Upper lobe of left lung (tissue), 4 donors: ENCODE measurements at regions not wholly inside any gene's neighbourhood (a gene's known extent, or its start where the extent isn't known, plus 50 kb on each side); places are given as distances from the start of the nearest gene placed in this dataset.
"Not testable (repeated sequence)": the region's sequence is repeated elsewhere in the genome, so short reads cannot be mapped to it uniquely, and the experiment has no call there.

Source experiments
- POLR2A ChIP-seq, 4 donors: fragments of 450-650 bp; IDR thresholded peaks; one replicate each; pipeline ENCODE4 v1.5.1; 2016 to 2017; ENCODE audit warnings: antibody characterized with exemption in 4 of 4, mild to moderate bottlenecking in 2 of 4
- TF ChIP-seq, protein P1 (sequence below), 6 experiments: fragments of 450-650 bp in 4 of 6; fragments of 200-600 bp in 2 of 6; sonication (generic) in 2 of 6; IDR thresholded peaks; one replicate each; pipeline ENCODE4 v1.5.1; 2016 to 2019; ENCODE audit warnings: antibody characterized with exemption in 6 of 6

- TF ChIP-seq, protein P1, sequence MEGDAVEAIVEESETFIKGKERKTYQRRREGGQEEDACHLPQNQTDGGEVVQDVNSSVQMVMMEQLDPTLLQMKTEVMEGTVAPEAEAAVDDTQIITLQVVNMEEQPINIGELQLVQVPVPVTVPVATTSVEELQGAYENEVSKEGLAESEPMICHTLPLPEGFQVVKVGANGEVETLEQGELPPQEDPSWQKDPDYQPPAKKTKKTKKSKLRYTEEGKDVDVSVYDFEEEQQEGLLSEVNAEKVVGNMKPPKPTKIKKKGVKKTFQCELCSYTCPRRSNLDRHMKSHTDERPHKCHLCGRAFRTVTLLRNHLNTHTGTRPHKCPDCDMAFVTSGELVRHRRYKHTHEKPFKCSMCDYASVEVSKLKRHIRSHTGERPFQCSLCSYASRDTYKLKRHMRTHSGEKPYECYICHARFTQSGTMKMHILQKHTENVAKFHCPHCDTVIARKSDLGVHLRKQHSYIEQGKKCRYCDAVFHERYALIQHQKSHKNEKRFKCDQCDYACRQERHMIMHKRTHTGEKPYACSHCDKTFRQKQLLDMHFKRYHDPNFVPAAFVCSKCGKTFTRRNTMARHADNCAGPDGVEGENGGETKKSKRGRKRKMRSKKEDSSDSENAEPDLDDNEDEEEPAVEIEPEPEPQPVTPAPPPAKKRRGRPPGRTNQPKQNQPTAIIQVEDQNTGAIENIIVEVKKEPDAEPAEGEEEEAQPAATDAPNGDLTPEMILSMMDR (IDR thresholded peaks at IDR 0.05) = not testable (repeated sequence)
- TF ChIP-seq POLR2A (IDR thresholded peaks at IDR 0.05) = not testable (repeated sequence)
These were observed 1172.7 kb upstream of the PCDH10 start for GRCh38 chr4:131976133-131977002.
